ENCODE measurements at regions not wholly inside any gene's neighbourhood (a gene's known extent, or its start where the extent isn't known, plus 50 kb on each side); places are given as distances from the start of the nearest gene placed in this dataset.
A peak's percentile ranks its signal among the peaks of the same experiment; 100 is the strongest.

GRCh38 chr12:75756771-75757170 lies 245.4 kb upstream of the KRR1 start:
- Mint-ChIP-seq H3K4me3 (no peak overlapping the region), H3K4me1 (ENCODE audit: low read depth) (no peaks in the 10 kb centered on the region), H3K27me3 (no peaks in the 10 kb centered on the region), H3K9me3 (no peaks in the 10 kb centered on the region), H3K27ac (no peak overlapping the region), H3K36me3 (ENCODE audit: low read depth) (no peaks in the 10 kb centered on the region)
- H3K4me3 ChIP-seq (ENCODE audit: low read length), result no peak overlapping the region
- H3K27ac ChIP-seq (ENCODE audit: low read depth in 1 of 2, low read length in 2 of 2), result no peak overlapping the region
- intact Hi-C loops (cut with DNase I, micrococcal nuclease), result loop anchor here in 1 of 2 experiments (10.0 kb wide), 1 partner anchor 48 kb away; no protein-coding TSS in a partner anchor
- no peaks in the 10 kb centered on the region for H3K27me3 ChIP-seq (ENCODE audit: control insufficient read depth in 1 of 2, insufficient read depth in 2 of 2, low read length in 2 of 2)
- ChIA-PET CTCF (no interaction called here), POLR2A (no interaction called here)
- H3K4me1 ChIP-seq (ENCODE audit: insufficient read depth, low read length), result no peaks in the 10 kb centered on the region
- no peaks in the 10 kb centered on the region for H3K36me3 ChIP-seq (ENCODE audit: insufficient read depth, low read length)
- H3K9me3 ChIP-seq (ENCODE audit: control insufficient read depth in 1 of 2, insufficient read depth in 1 of 2, low read length in 2 of 2), result no peaks in the 10 kb centered on the region
- TF ChIP-seq CTCF (IDR thresholded peaks at IDR 0.05), result no peak
- no peak for ATAC-seq (ENCODE audit: poor library complexity)
- no peak for DNase-seq

GRCh38 chr12:75756111-75756510 lies 244.7 kb upstream of the KRR1 start:
- H3K36me3 Mint-ChIP-seq (ENCODE audit: low read depth), result no peaks in the 10 kb centered on the region
- no peaks in the 10 kb centered on the region for H3K27me3 ChIP-seq (ENCODE audit: control insufficient read depth in 1 of 2, insufficient read depth in 2 of 2, low read length in 2 of 2)
- ATAC-seq (ENCODE audit: poor library complexity) (no peak), DNase-seq (no peak)
- TF ChIP-seq CTCF (IDR thresholded peaks at IDR 0.05), result no peak
- no peaks in the 10 kb centered on the region for H3K27me3 Mint-ChIP-seq
- POLR2A ChIA-PET, result no interaction called here
- no peak overlapping the region for H3K27ac Mint-ChIP-seq
- no peaks in the 10 kb centered on the region for H3K9me3 ChIP-seq (ENCODE audit: control insufficient read depth in 1 of 2, insufficient read depth in 1 of 2, low read length in 2 of 2)
- no peak overlapping the region for H3K27ac ChIP-seq (ENCODE audit: low read depth in 1 of 2, low read length in 2 of 2)
- no peaks in the 10 kb centered on the region for H3K9me3 Mint-ChIP-seq
- intact Hi-C loops (cut with DNase I, micrococcal nuclease), result loop anchor here in 1 of 2 experiments (10.0 kb wide), 1 partner anchor 49 kb away; no protein-coding TSS in a partner anchor
- H3K4me1 ChIP-seq (ENCODE audit: insufficient read depth, low read length), result no peaks in the 10 kb centered on the region
- H3K4me3 Mint-ChIP-seq, result no peak overlapping the region
- no peaks in the 10 kb centered on the region for H3K36me3 ChIP-seq (ENCODE audit: insufficient read depth, low read length)
- CTCF ChIA-PET, result no interaction called here
- no peaks in the 10 kb centered on the region for H3K4me1 Mint-ChIP-seq (ENCODE audit: low read depth)
- H3K4me3 ChIP-seq (ENCODE audit: low read length), result no peak overlapping the region

- ATAC-seq (ENCODE audit: poor library complexity) (no peak), DNase-seq (peak in 1 of 14 experiments; percentile 3)
- Mint-ChIP-seq H3K4me3 (no peak overlapping the region), H3K36me3 (ENCODE audit: low read depth) (no peaks in the 10 kb centered on the region), H3K27ac (no peak overlapping the region), H3K27me3 (no peaks in the 10 kb centered on the region), H3K9me3 (no peaks in the 10 kb centered on the region), H3K4me1 (ENCODE audit: low read depth) (no peaks in the 10 kb centered on the region)
- no peaks in the 10 kb centered on the region for H3K36me3 ChIP-seq (ENCODE audit: insufficient read depth, low read length)
- ChIA-PET POLR2A (no interaction called here), CTCF (no interaction called here)
- H3K4me1 ChIP-seq (ENCODE audit: insufficient read depth, low read length), result no peaks in the 10 kb centered on the region
- no peak overlapping the region for H3K4me3 ChIP-seq (ENCODE audit: low read length)
- TF ChIP-seq CTCF (IDR thresholded peaks at IDR 0.05), result no peak
- intact Hi-C loops (cut with DNase I, micrococcal nuclease), result loop anchor here in 1 of 2 experiments (10.0 kb wide), 1 partner anchor 50 kb away; no protein-coding TSS in a partner anchor
- H3K9me3 ChIP-seq (ENCODE audit: control insufficient read depth in 1 of 2, insufficient read depth in 1 of 2, low read length in 2 of 2), result no peaks in the 10 kb centered on the region
- H3K27ac ChIP-seq (ENCODE audit: low read depth in 1 of 2, low read length in 2 of 2), result no peak overlapping the region
- no peaks in the 10 kb centered on the region for H3K27me3 ChIP-seq (ENCODE audit: control insufficient read depth in 1 of 2, insufficient read depth in 2 of 2, low read length in 2 of 2)
Measured at GRCh38 chr12:75754698-75755097, 243.3 kb upstream of the KRR1 start.

Measured in CD4-positive, alpha-beta T cell (primary cell).